ENCODE measurements at regions not wholly inside any gene's neighbourhood (a gene's known extent, or its start where the extent isn't known, plus 50 kb on each side); places are given as distances from the start of the nearest gene placed in this dataset.

- DNase-seq (ENCODE audit: low read depth), result no peak
Measured at GRCh38 chr9:20042128-20042711, 253.4 kb upstream of the SLC24A2 start.

GRCh38 chr9:20041697-20042081 is 252.9 kb upstream of the SLC24A2 start:
- no peak for DNase-seq (ENCODE audit: low read depth)

GRCh38 chr9:20040991-20041696 is 252.3 kb upstream of the SLC24A2 start:
- DNase-seq (ENCODE audit: low read depth), result no peak

- DNase-seq (ENCODE audit: low read depth), result no peak
Measured at GRCh38 chr9:20037699-20038098, 248.9 kb upstream of the SLC24A2 start.

- DNase-seq (ENCODE audit: low read depth), result no peak
Measured at GRCh38 chr9:20033511-20033910, 244.7 kb upstream of the SLC24A2 start.

- DNase-seq (ENCODE audit: low read depth), result no peak
Measured at GRCh38 chr9:20032413-20033006, 243.7 kb upstream of the SLC24A2 start.

GRCh38 chr9:20031836-20032235 is 243.0 kb upstream of the SLC24A2 start:
- DNase-seq (ENCODE audit: low read depth), result no peak

GRCh38 chr9:20030671-20031070 is 241.8 kb upstream of the SLC24A2 start:
- no peak for DNase-seq (ENCODE audit: low read depth)

- DNase-seq (ENCODE audit: low read depth), result no peak
Measured at GRCh38 chr9:20030221-20030620, 241.4 kb upstream of the SLC24A2 start.

- no peak for DNase-seq (ENCODE audit: low read depth)
Measured at GRCh38 chr9:20028849-20029231, 240.0 kb upstream of the SLC24A2 start.

GRCh38 chr9:20028192-20028848 is 239.5 kb upstream of the SLC24A2 start:
- no peak for DNase-seq (ENCODE audit: low read depth)

- DNase-seq (ENCODE audit: low read depth), result no peak
Measured at GRCh38 chr9:20023961-20024571, 235.2 kb upstream of the SLC24A2 start.

- no peak for DNase-seq (ENCODE audit: low read depth)
Measured at GRCh38 chr9:20023210-20023905, 234.5 kb upstream of the SLC24A2 start.

- no peak for DNase-seq (ENCODE audit: low read depth)
Measured at GRCh38 chr9:20022410-20022809, 233.6 kb upstream of the SLC24A2 start.

- DNase-seq (ENCODE audit: low read depth), result no peak
Measured at GRCh38 chr9:20016611-20017010, 227.8 kb upstream of the SLC24A2 start.

GRCh38 chr9:20015427-20015931 is 226.6 kb upstream of the SLC24A2 start:
- DNase-seq (ENCODE audit: low read depth), result no peak

- no peak for DNase-seq (ENCODE audit: low read depth)
Measured at GRCh38 chr9:20014168-20014567, 225.3 kb upstream of the SLC24A2 start.

GRCh38 chr9:20012232-20012631 is 223.4 kb upstream of the SLC24A2 start:
- no peak for DNase-seq (ENCODE audit: low read depth)

GRCh38 chr9:20009606-20010005 is 220.8 kb upstream of the SLC24A2 start:
- DNase-seq (ENCODE audit: low read depth), result no peak

- DNase-seq (ENCODE audit: low read depth), result no peak
Measured at GRCh38 chr9:20002011-20002410, 213.2 kb upstream of the SLC24A2 start.

- DNase-seq (ENCODE audit: low read depth), result no peak
Measured at GRCh38 chr9:20001058-20001457, 212.2 kb upstream of the SLC24A2 start.
